ENCODE measurements at regions not wholly inside any gene's neighbourhood (a gene's known extent, or its start where the extent isn't known, plus 50 kb on each side); places are given as distances from the start of the nearest gene placed in this dataset.

DNA sequence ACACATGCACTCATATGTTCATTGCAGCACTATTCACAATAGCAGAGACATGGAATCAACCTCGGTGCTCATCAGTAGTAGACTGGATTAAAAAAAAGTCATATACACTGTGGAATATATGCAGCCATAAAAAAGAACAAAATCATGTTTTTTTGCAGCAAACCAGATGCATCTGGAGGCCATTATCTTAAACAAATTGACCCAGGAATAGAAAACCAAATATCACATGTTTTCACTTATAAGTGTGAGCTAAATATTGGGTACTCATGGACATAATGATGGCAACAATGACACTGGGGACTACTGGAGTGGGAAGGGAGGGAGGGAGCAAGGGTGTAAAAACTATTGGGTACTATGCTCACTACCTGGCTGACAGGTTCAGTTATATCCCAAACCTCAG is 792.6 kb downstream of the EPHA4 start:
- no peaks in the 10 kb centered on the region for H3K36me3 ChIP-seq (ENCODE audit: insufficient read depth, low read length)
- no peak for FAIRE-seq

DNA sequence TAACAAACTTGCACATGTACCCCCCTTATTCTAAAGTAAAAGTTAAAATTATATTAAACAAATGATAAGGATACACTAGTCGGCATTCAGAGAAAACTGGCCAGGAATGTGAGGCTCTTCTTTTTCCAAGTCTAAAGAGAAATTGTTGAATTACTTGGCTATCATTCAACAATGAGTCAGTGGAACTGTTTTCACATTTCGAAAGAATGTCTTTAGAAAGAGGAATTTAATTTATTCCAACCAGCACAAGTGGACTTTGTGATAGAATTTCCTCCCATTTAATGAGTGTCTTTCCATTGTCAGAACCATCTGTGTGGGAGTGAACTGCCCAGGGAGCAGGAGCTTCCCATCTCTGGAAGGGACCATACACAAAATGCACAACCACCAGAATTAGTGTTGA is 792.2 kb downstream of the EPHA4 start:
- no peak overlapping the region for H3K4me3 ChIP-seq (ENCODE audit: insufficient read depth, low read depth, low read length)
- H3K4me1 ChIP-seq (ENCODE audit: insufficient read depth, low read length), result peaks cover 9% of the 10 kb centered on the region
- peak; percentile 90 for DNase-seq (ENCODE audit: low read depth)
- H3K9ac ChIP-seq (ENCODE audit: low read length), result no peak overlapping the region
- peak overlapping the region; percentile 6 for H2AFZ ChIP-seq (ENCODE audit: low read depth, low read length)
- H3K79me2 ChIP-seq (ENCODE audit: insufficient read depth, low read length), result no peaks in the 10 kb centered on the region
- Mint-ChIP-seq H3K9me3 (ENCODE audit: unreplicated experiment) (peaks cover 11% of the 10 kb centered on the region), H3K27me3 (ENCODE audit: low read depth, unreplicated experiment) (peaks cover 1% of the 10 kb centered on the region), H3K27ac (ENCODE audit: unreplicated experiment) (peak overlapping the region; percentile 89), H3K36me3 (ENCODE audit: low read depth, unreplicated experiment) (no peaks in the 10 kb centered on the region), H3K4me3 (ENCODE audit: unreplicated experiment) (no peak overlapping the region), H3K4me1 (ENCODE audit: low read depth, unreplicated experiment) (peaks cover 11% of the 10 kb centered on the region)
- H3K27ac ChIP-seq (ENCODE audit: low read depth, low read length), result peak overlapping the region; percentile 38
- peak overlapping the region; percentile 55 for H3K4me2 ChIP-seq (ENCODE audit: low read length)
- TF ChIP-seq EZH2 (IDR thresholded peaks at IDR 0.05; ENCODE audit: insufficient read depth, low read length), result no peak
- TF ChIP-seq, protein P1, sequence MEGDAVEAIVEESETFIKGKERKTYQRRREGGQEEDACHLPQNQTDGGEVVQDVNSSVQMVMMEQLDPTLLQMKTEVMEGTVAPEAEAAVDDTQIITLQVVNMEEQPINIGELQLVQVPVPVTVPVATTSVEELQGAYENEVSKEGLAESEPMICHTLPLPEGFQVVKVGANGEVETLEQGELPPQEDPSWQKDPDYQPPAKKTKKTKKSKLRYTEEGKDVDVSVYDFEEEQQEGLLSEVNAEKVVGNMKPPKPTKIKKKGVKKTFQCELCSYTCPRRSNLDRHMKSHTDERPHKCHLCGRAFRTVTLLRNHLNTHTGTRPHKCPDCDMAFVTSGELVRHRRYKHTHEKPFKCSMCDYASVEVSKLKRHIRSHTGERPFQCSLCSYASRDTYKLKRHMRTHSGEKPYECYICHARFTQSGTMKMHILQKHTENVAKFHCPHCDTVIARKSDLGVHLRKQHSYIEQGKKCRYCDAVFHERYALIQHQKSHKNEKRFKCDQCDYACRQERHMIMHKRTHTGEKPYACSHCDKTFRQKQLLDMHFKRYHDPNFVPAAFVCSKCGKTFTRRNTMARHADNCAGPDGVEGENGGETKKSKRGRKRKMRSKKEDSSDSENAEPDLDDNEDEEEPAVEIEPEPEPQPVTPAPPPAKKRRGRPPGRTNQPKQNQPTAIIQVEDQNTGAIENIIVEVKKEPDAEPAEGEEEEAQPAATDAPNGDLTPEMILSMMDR (IDR thresholded peaks at IDR 0.05; ENCODE audit: insufficient read depth, low read depth, low read length), result no peak
- no peaks in the 10 kb centered on the region for H4K20me1 ChIP-seq (ENCODE audit: insufficient read depth, low read length)
- no peaks in the 10 kb centered on the region for H3K9me3 ChIP-seq (ENCODE audit: insufficient read depth, low read depth, low read length)
- no peaks in the 10 kb centered on the region for H3K36me3 ChIP-seq (ENCODE audit: insufficient read depth, low read length)
- FAIRE-seq, result no peak
- H3K27me3 ChIP-seq (ENCODE audit: insufficient read depth, low read length), result no peaks in the 10 kb centered on the region

More for the DNA sequence above, 792.6 kb downstream of the EPHA4 start:
- H4K20me1 ChIP-seq (ENCODE audit: insufficient read depth, low read length), result no peaks in the 10 kb centered on the region
- no peak for TF ChIP-seq EZH2 (IDR thresholded peaks at IDR 0.05; ENCODE audit: insufficient read depth, low read length)
- TF ChIP-seq, protein P1 (IDR thresholded peaks at IDR 0.05; ENCODE audit: insufficient read depth, low read depth, low read length), result no peak
- Mint-ChIP-seq H3K9me3 (ENCODE audit: unreplicated experiment) (peaks cover 11% of the 10 kb centered on the region), H3K36me3 (ENCODE audit: low read depth, unreplicated experiment) (no peaks in the 10 kb centered on the region), H3K27ac (ENCODE audit: unreplicated experiment) (peak overlapping the region; percentile 71), H3K4me1 (ENCODE audit: low read depth, unreplicated experiment) (peaks cover 11% of the 10 kb centered on the region), H3K27me3 (ENCODE audit: low read depth, unreplicated experiment) (peaks cover 1% of the 10 kb centered on the region), H3K4me3 (ENCODE audit: unreplicated experiment) (no peak overlapping the region)
- H3K4me2 ChIP-seq (ENCODE audit: low read length), result no peak overlapping the region
- H3K27ac ChIP-seq (ENCODE audit: low read depth, low read length), result peak overlapping the region; percentile 37
- H3K4me1 ChIP-seq (ENCODE audit: insufficient read depth, low read length), result peaks cover 9% of the 10 kb centered on the region
- no peak overlapping the region for H2AFZ ChIP-seq (ENCODE audit: low read depth, low read length)
- H3K79me2 ChIP-seq (ENCODE audit: insufficient read depth, low read length), result no peaks in the 10 kb centered on the region
- H3K9me3 ChIP-seq (ENCODE audit: insufficient read depth, low read depth, low read length), result no peaks in the 10 kb centered on the region
- DNase-seq (ENCODE audit: low read depth), result peak; percentile 3
- no peak overlapping the region for H3K9ac ChIP-seq (ENCODE audit: low read length)
- no peak overlapping the region for H3K4me3 ChIP-seq (ENCODE audit: insufficient read depth, low read depth, low read length)
- no peaks in the 10 kb centered on the region for H3K27me3 ChIP-seq (ENCODE audit: insufficient read depth, low read length)

DNA sequence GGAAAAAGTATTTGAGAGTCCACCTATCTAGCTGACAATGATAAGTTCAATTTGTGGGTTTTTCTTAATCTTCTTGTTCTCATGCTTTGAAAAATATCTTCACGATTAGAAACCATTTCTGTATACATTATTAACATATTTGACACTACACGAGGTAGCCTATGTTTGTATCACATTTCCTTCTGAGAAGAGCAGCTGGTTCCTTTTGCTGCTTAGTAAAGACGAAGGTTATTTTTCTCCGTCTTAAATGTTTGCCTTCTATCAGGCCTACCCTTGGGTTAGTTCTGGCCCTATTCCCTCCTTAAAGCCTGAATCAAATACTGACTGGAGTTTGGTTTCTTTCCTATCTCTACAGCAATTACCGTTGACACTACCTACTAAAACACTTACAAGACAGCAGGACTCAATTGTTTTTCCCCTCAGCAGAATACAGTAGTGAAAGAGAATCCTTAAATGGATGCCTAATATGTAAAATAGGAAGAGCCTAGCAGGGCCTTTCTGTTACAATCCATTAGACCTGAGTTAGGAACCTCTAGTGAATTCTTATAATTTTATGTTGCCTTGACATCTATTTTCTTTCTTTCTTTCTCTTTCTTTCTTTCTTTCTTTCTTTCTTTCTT is 790.4 kb downstream of the EPHA4 start:
- no peak overlapping the region for H3K27ac Mint-ChIP-seq (ENCODE audit: unreplicated experiment)
- Histone ChIP-seq H3K4me1 (ENCODE audit: insufficient read depth, low read length) (peaks cover 9% of the 10 kb centered on the region), H3K4me3 (ENCODE audit: insufficient read depth, low read depth, low read length) (no peak overlapping the region), H3K9me3 (ENCODE audit: insufficient read depth, low read depth, low read length) (no peaks in the 10 kb centered on the region), H3K9ac (ENCODE audit: low read length) (no peak overlapping the region), H4K20me1 (ENCODE audit: insufficient read depth, low read length) (no peaks in the 10 kb centered on the region), H3K4me2 (ENCODE audit: low read length) (no peak overlapping the region), H3K27ac (ENCODE audit: low read depth, low read length) (no peak overlapping the region), H3K36me3 (ENCODE audit: insufficient read depth, low read length) (no peaks in the 10 kb centered on the region), H3K27me3 (ENCODE audit: insufficient read depth, low read length) (no peaks in the 10 kb centered on the region), H2AFZ (ENCODE audit: low read depth, low read length) (no peak overlapping the region), H3K79me2 (ENCODE audit: insufficient read depth, low read length) (no peaks in the 10 kb centered on the region)
- no peak for DNase-seq (ENCODE audit: low read depth)
- no peak for TF ChIP-seq EZH2 (IDR thresholded peaks at IDR 0.05; ENCODE audit: insufficient read depth, low read length)
- TF ChIP-seq, protein P1 (IDR thresholded peaks at IDR 0.05; ENCODE audit: insufficient read depth, low read depth, low read length), result no peak
- H3K4me3 Mint-ChIP-seq (ENCODE audit: unreplicated experiment), result no peak overlapping the region
- no peaks in the 10 kb centered on the region for H3K27me3 Mint-ChIP-seq (ENCODE audit: low read depth, unreplicated experiment)
- H3K9me3 Mint-ChIP-seq (ENCODE audit: unreplicated experiment), result peaks cover 11% of the 10 kb centered on the region
- no peaks in the 10 kb centered on the region for H3K36me3 Mint-ChIP-seq (ENCODE audit: low read depth, unreplicated experiment)
- no peak for FAIRE-seq
- peaks cover 11% of the 10 kb centered on the region for H3K4me1 Mint-ChIP-seq (ENCODE audit: low read depth, unreplicated experiment)
